ENCODE measurements at regions not wholly inside any gene's neighbourhood (a gene's known extent, or its start where the extent isn't known, plus 50 kb on each side); places are given as distances from the start of the nearest gene placed in this dataset.

- TF ChIP-seq POLR2A (IDR thresholded peaks at IDR 0.05; ENCODE audit: extremely low read depth, insufficient read length) (no peak), MYC (IDR thresholded peaks at IDR 0.05; ENCODE audit: low read depth, low read length) (no peak), CTCF (IDR thresholded peaks at IDR 0.05; ENCODE audit: low read depth, low read length) (no peak)
These were observed 318.2 kb upstream of the SEMA6D start for GRCh38 chr15:47399100-47399499.
